Loucy (cell line): ENCODE measurements at regions not wholly inside any gene's neighbourhood (a gene's known extent, or its start where the extent isn't known, plus 50 kb on each side); places are given as distances from the start of the nearest gene placed in this dataset.

Experiments used
- H2AFZ ChIP-seq: fragments of 200-600 bp; sonication (generic); 2 replicates; pipeline ENCODE4 v1.6.0; 2016; ENCODE audit warnings: antibody characterized with exemption, mild to moderate bottlenecking, low read length, moderate library complexity
- H3F3A ChIP-seq: fragments of 200-600 bp; 2 replicates; pipeline ENCODE4 v1.6.0; 2016; ENCODE audit warnings: antibody characterized with exemption, low read depth, mild to moderate bottlenecking
- H3K27me3 ChIP-seq: fragments of 200-600 bp; sonication (generic); 2 replicates; pipeline ENCODE4 v1.6.1; 2014; ENCODE audit warnings: low read length, mild to moderate bottlenecking; ENCODE audit not compliant: insufficient read depth, poor library complexity, severe bottlenecking
- H3K36me3 ChIP-seq: fragments of 200-600 bp; sonication (generic); 2 replicates; pipeline ENCODE4 v1.6.1; 2016; ENCODE audit warnings: low read length; ENCODE audit not compliant: insufficient read depth
- H3K4me1 ChIP-seq: fragments of 200-600 bp; sonication (generic); 2 replicates; pipeline ENCODE4 v1.5.1; 2014; ENCODE audit warnings: low read length, mild to moderate bottlenecking; ENCODE audit not compliant: insufficient read depth, poor library complexity, severe bottlenecking
- H3K4me2 ChIP-seq: fragments of 200-600 bp; sonication (generic); 2 replicates; pipeline ENCODE4 v1.6.0; 2014; ENCODE audit warnings: antibody characterized with exemption, low read length, low read depth, mild to moderate bottlenecking; ENCODE audit not compliant: poor library complexity, severe bottlenecking
- H3K4me3 ChIP-seq: fragments of 200-600 bp; sonication (generic); 2 replicates; pipeline ENCODE4 v1.5.1; 2014; ENCODE audit warnings: low read length, mild to moderate bottlenecking, mixed read lengths; ENCODE audit not compliant: poor library complexity, severe bottlenecking
- H3K79me2 ChIP-seq: fragments of 200-600 bp; sonication (generic); 2 replicates; pipeline ENCODE4 v1.6.1; 2014; ENCODE audit warnings: low read length; ENCODE audit not compliant: insufficient read depth
- H3K9ac ChIP-seq: fragments of 200-600 bp; sonication (generic); 2 replicates; pipeline ENCODE4 v1.6.0; 2014; ENCODE audit warnings: mild to moderate bottlenecking, low read depth, low read length, moderate library complexity; ENCODE audit not compliant: poor library complexity, severe bottlenecking
- H3K9me2 ChIP-seq: fragments of 200-600 bp; sonication (generic); replicated peaks from 2 replicates; pipeline ENCODE4 v1.6.1; 2016; ENCODE audit warnings: low read depth, low read length, mixed read lengths
- H3K9me3 ChIP-seq: fragments of 200-600 bp; sonication (generic); 2 replicates; pipeline ENCODE4 v1.6.1; 2014; ENCODE audit warnings: mild to moderate bottlenecking, antibody characterized with exemption, low read length, low read depth; ENCODE audit not compliant: insufficient read depth
- H4K20me1 ChIP-seq: fragments of 200-600 bp; sonication (generic); 2 replicates; pipeline ENCODE4 v1.6.0; 2014; ENCODE audit warnings: antibody characterized with exemption, low read length, mild to moderate bottlenecking; ENCODE audit not compliant: insufficient read depth, poor library complexity, severe bottlenecking
- EZH2phosphoT487 ChIP-seq: fragments of 200-600 bp; IDR thresholded peaks from 2 replicates; pipeline ENCODE4 v1.6.1; 2018; ENCODE audit warnings: antibody characterized with exemption, mild to moderate bottlenecking, moderate library complexity, borderline replicate concordance
- TF ChIP-seq, protein P1 (sequence below): fragments of 200-600 bp; sonication (generic); conservative IDR thresholded peaks from 2 replicates; pipeline ENCODE4 v1.5.1; 2014; ENCODE audit warnings: mild to moderate bottlenecking, antibody characterized with exemption, low read length

GRCh38 chr3:72111265-72112205 is 326.6 kb upstream of the PROK2 start:
- no peaks in the 10 kb centered on the region for H3F3A ChIP-seq
- no peak for TF ChIP-seq EZH2phosphoT487
- no peak overlapping the region for H3K4me2 ChIP-seq
- H2AFZ ChIP-seq = no peak overlapping the region
- H3K9me2 ChIP-seq = no peaks in the 10 kb centered on the region
- no peaks in the 10 kb centered on the region for H3K79me2 ChIP-seq
- H3K27me3 ChIP-seq = no peaks in the 10 kb centered on the region
- no peaks in the 10 kb centered on the region for H4K20me1 ChIP-seq
- H3K4me3 ChIP-seq = no peak overlapping the region
- H3K4me1 ChIP-seq = no peaks in the 10 kb centered on the region
- no peaks in the 10 kb centered on the region for H3K9me3 ChIP-seq
- H3K9ac ChIP-seq = no peak overlapping the region
- H3K36me3 ChIP-seq = no peaks in the 10 kb centered on the region

GRCh38 chr3:72109327-72110259 is 324.6 kb upstream of the PROK2 start:
- no peaks in the 10 kb centered on the region for H3F3A ChIP-seq
- H3K27me3 ChIP-seq = no peaks in the 10 kb centered on the region
- H3K4me1 ChIP-seq = no peaks in the 10 kb centered on the region
- no peak for TF ChIP-seq EZH2phosphoT487
- TF ChIP-seq, protein P1, sequence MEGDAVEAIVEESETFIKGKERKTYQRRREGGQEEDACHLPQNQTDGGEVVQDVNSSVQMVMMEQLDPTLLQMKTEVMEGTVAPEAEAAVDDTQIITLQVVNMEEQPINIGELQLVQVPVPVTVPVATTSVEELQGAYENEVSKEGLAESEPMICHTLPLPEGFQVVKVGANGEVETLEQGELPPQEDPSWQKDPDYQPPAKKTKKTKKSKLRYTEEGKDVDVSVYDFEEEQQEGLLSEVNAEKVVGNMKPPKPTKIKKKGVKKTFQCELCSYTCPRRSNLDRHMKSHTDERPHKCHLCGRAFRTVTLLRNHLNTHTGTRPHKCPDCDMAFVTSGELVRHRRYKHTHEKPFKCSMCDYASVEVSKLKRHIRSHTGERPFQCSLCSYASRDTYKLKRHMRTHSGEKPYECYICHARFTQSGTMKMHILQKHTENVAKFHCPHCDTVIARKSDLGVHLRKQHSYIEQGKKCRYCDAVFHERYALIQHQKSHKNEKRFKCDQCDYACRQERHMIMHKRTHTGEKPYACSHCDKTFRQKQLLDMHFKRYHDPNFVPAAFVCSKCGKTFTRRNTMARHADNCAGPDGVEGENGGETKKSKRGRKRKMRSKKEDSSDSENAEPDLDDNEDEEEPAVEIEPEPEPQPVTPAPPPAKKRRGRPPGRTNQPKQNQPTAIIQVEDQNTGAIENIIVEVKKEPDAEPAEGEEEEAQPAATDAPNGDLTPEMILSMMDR = no peak
- H4K20me1 ChIP-seq = no peaks in the 10 kb centered on the region
- H3K4me3 ChIP-seq = no peak overlapping the region
- H3K9ac ChIP-seq = no peak overlapping the region
- H3K36me3 ChIP-seq = no peaks in the 10 kb centered on the region
- no peak overlapping the region for H2AFZ ChIP-seq
- no peak overlapping the region for H3K4me2 ChIP-seq
- no peaks in the 10 kb centered on the region for H3K79me2 ChIP-seq
- no peaks in the 10 kb centered on the region for H3K9me3 ChIP-seq
- no peaks in the 10 kb centered on the region for H3K9me2 ChIP-seq

- Histone ChIP-seq H3K79me2 (no peaks in the 10 kb centered on the region), H3K9ac (no peak overlapping the region), H3K9me2 (no peaks in the 10 kb centered on the region), H3K9me3 (no peaks in the 10 kb centered on the region), H3K27me3 (no peaks in the 10 kb centered on the region), H3K4me2 (no peak overlapping the region), H3K4me1 (peaks cover 17% of the 10 kb centered on the region), H3K4me3 (no peak overlapping the region), H3F3A (no peaks in the 10 kb centered on the region), H3K36me3 (no peaks in the 10 kb centered on the region), H2AFZ (no peak overlapping the region), H4K20me1 (no peaks in the 10 kb centered on the region)
- TF ChIP-seq EZH2phosphoT487 = no peak
- TF ChIP-seq, protein P1 = no peak
Measured at GRCh38 chr3:72105306-72105705, 320.4 kb upstream of the PROK2 start.
